Erythroblast (primary cell): ENCODE measurements at regions not wholly inside any gene's neighbourhood (a gene's known extent, or its start where the extent isn't known, plus 50 kb on each side); places are given as distances from the start of the nearest gene placed in this dataset.

Experiments used
- GATA1 ChIP-seq: IDR thresholded peaks from 2 replicates; pipeline ENCODE4 v1.6.1; 2011; ENCODE audit warnings: low read depth, mild to moderate bottlenecking, control low read depth, low read length, moderate library complexity
- POLR2A ChIP-seq: IDR thresholded peaks from 2 replicates; pipeline ENCODE4 v1.6.1; 2011; ENCODE audit warnings: mild to moderate bottlenecking, low read length

GRCh38 chr14:94944636-94945258 lies 174.8 kb upstream of the GSC start:
- no peak for TF ChIP-seq POLR2A
- no peak for TF ChIP-seq GATA1
